ENCODE measurements at regions not wholly inside any gene's neighbourhood (a gene's known extent, or its start where the extent isn't known, plus 50 kb on each side); places are given as distances from the start of the nearest gene placed in this dataset.

DNA sequence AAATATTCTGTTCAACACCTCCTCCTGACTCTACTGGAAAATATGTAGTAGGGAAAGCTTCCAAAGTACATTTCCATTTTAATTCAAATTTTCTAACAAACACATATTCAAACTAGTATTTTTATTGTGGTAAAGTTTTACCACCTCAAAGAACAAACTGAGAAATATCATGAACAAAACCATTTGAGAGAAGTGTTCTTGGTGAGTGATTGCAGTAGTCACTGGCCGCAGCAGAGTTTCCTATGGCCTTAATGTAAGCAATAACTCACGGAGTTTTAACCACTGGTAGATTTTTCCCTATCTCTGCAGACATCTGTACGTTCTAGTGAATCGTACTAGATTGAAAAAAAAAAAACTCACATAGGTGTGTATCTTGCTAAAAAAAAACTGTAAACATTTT lies 487.0 kb upstream of the FZD8 start:
- no peak for DNase-seq (ENCODE audit: low read depth)
- H3K4me3 ChIP-seq (ENCODE audit: low read depth, low read length): no peak overlapping the region
- TF ChIP-seq, protein P1, sequence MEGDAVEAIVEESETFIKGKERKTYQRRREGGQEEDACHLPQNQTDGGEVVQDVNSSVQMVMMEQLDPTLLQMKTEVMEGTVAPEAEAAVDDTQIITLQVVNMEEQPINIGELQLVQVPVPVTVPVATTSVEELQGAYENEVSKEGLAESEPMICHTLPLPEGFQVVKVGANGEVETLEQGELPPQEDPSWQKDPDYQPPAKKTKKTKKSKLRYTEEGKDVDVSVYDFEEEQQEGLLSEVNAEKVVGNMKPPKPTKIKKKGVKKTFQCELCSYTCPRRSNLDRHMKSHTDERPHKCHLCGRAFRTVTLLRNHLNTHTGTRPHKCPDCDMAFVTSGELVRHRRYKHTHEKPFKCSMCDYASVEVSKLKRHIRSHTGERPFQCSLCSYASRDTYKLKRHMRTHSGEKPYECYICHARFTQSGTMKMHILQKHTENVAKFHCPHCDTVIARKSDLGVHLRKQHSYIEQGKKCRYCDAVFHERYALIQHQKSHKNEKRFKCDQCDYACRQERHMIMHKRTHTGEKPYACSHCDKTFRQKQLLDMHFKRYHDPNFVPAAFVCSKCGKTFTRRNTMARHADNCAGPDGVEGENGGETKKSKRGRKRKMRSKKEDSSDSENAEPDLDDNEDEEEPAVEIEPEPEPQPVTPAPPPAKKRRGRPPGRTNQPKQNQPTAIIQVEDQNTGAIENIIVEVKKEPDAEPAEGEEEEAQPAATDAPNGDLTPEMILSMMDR (conservative IDR thresholded peaks at IDR 0.05; ENCODE audit: low read depth, low read length): no peak

DNA sequence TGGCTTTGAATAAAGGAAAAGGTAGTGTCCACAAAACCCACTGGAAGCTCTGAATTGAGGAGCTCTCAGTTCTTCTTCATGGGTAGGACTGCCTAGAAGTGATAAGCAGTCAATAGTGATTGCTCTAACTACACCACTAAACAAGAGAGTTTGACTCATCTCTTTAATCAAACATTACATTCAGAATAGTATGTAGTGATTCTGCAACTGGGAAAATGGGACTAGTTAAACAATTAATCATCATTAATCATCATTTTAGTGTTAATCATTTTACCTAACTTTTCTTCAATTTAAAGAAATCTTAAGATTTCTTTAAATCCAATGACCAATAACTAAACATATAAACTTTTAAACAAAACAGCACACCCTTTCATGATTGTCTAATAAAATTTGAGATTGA lies 484.0 kb upstream of the FZD8 start:
- TF ChIP-seq, protein P1 (conservative IDR thresholded peaks at IDR 0.05; ENCODE audit: low read depth, low read length): no peak
- no peak for DNase-seq (ENCODE audit: low read depth)
- no peak overlapping the region for H3K4me3 ChIP-seq (ENCODE audit: low read depth, low read length)

DNA sequence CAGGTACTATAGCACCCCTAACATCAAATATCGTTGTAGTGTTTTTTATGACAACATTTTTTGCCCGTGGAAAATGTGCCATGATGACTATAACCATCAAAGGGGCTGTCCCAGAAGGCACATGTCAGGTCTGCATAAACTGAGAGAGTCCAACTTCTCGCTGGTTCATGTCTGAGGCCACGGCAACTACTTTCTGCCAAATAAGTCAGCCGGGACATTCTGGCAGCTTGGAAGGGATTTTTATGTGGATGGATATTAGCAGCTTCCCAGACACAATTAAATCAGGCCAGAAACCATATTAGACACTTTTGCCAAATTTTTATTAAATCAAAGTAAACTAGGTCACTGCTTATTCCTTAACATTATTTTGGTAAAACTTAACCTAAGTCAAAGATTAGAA lies 477.4 kb upstream of the FZD8 start:
- TF ChIP-seq, protein P1 (conservative IDR thresholded peaks at IDR 0.05; ENCODE audit: low read depth, low read length): no peak
- DNase-seq (ENCODE audit: low read depth): no peak
- no peak overlapping the region for H3K4me3 ChIP-seq (ENCODE audit: low read depth, low read length)

DNA sequence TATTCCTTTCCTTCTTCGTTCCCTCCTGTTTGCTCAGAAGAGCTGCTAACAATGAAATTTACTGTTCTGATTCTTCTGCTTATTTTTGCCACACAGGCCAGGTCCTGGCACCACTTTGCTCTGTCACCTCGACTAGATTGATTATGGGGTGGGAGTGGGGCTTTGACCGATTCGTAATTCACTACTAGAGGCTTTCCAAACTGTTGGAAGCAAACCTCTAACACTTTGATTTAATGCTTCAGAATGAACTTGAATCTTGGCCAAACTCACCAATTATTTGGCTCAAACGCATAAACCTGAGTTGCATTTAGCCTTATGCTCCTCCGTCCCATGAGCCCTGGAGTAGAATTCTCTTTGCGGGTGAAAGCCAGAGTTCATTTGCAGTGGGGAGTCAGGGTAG lies 476.2 kb upstream of the FZD8 start:
- H3K4me3 ChIP-seq (ENCODE audit: low read depth, low read length): no peak overlapping the region
- TF ChIP-seq, protein P1 (conservative IDR thresholded peaks at IDR 0.05; ENCODE audit: low read depth, low read length): no peak
- DNase-seq (ENCODE audit: low read depth): no peak

DNA sequence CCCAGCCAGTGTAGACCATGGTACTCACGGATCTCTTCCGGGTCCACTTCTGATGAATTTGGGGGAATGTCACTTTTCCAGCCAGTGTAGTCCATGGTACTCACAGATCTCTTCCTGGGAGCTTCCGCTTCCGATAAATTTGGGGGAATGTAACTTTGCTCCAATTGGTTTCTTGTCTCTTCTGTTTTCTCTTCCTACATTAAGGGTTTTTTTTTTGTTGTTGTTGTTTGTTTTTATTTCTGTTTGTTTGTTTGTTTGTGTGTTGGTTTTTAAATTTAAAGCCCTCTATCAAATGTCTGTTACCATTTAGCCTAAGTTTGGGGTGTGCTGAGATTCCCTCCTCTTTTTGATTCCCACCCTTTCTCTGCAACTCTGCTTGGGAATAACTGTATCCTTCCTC lies 475.8 kb upstream of the FZD8 start:
- no peak overlapping the region for H3K4me3 ChIP-seq (ENCODE audit: low read depth, low read length)
- DNase-seq (ENCODE audit: low read depth): no peak

DNA sequence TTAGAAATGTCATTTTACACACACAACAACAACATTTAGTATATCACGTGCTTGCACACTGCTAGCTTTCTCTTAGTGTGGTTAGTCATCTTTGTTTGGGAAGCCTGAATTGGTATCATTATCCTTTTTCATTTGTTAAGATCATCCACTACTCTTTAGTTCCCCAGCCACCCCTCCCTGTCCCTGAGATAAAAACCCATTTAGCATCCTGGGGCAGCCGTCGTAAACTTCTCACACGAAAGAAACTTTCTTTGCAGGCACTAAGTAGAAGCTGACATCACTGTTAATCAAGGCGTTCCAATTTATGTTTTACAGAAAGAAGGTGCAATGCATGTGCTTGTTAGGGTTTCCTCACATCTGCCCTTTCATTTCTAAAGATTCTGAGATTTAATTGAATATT lies 475.1 kb upstream of the FZD8 start:
- DNase-seq (ENCODE audit: low read depth): no peak
- TF ChIP-seq, protein P1 (conservative IDR thresholded peaks at IDR 0.05; ENCODE audit: low read depth, low read length): no peak
- no peak overlapping the region for H3K4me3 ChIP-seq (ENCODE audit: low read depth, low read length)

More for the DNA sequence above, 475.8 kb upstream of the FZD8 start:
- TF ChIP-seq, protein P1 (conservative IDR thresholded peaks at IDR 0.05; ENCODE audit: low read depth, low read length): no peak

DNA sequence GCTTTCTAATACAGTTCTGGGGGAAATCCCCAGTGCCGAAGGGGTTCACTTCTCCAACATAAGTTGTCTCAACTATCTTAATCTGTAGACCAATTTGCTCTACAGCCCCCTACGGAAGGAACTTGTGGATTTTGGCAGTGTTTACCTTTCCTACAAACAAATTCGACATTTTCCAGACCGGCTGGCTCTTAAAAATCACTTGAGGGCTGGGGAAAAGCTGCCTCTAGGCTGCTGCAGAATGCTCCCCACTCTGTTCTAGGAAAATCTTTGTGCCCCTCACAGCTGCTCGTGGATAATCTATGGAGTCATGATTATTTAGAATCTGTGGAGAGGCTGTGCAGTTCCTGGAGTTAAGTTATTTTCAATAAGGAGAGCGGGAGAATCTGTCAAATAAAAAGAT lies 474.6 kb upstream of the FZD8 start:
- H3K4me3 ChIP-seq (ENCODE audit: low read depth, low read length): no peak overlapping the region
- TF ChIP-seq, protein P1 (conservative IDR thresholded peaks at IDR 0.05; ENCODE audit: low read depth, low read length): no peak
- no peak for DNase-seq (ENCODE audit: low read depth)
